SK-N-SH (cell line): ENCODE measurements at regions not wholly inside any gene's neighbourhood (a gene's known extent, or its start where the extent isn't known, plus 50 kb on each side); places are given as distances from the start of the nearest gene placed in this dataset.

ENCODE experiments used
- CTCF ChIA-PET: fragments of 300-600, 350-600 bp; formaldehyde crosslinking; extraction: SDS; loops from one replicate; lab custom pipeline; 2021; lab: Yijun Ruan, JAX
- POLR2A ChIA-PET: fragments of 350-600 bp; sonication (Branson Sonifier 250); formaldehyde crosslinking; extraction: SDS; loops from one replicate; lab custom pipeline; 2020; ENCODE audit warnings: antibody characterized with exemption, inconsistent platforms; lab: Yijun Ruan, JAX
- DNase-seq: peaks from one replicate; pipeline ENCODE4 v3.0.0; 2012
- H2AFZ ChIP-seq: fragments of 200-600 bp; sonication (generic); 2 replicates; pipeline ENCODE4 v1.8.1; 2016; ENCODE audit warnings: antibody characterized with exemption, mild to moderate bottlenecking, low read depth
- H3F3A ChIP-seq: fragments of 200-600 bp; sonication (generic); replicated peaks from 2 replicates; pipeline ENCODE3; 2016; ENCODE audit warnings: antibody characterized with exemption, mild to moderate bottlenecking; ENCODE audit not compliant: insufficient read depth
- H3K27ac ChIP-seq, 2 experiments: fragments of 200-500 bp in 1 of 2; fragments of 200-600 bp in 1 of 2; sonication (Bioruptor generic) in 1 of 2; sonication (generic), shearing (Covaris generic) in 1 of 2; 2 replicates each; pipeline versions ENCODE4 v1.5.1 to v1.6.1; 2014 to 2016; ENCODE audit warnings: low read depth in 2 of 2, inconsistent platforms in 1 of 2, low read length in 1 of 2, mild to moderate bottlenecking in 1 of 2, mixed read lengths in 1 of 2
- H3K27me3 ChIP-seq: fragments of 200-600 bp; sonication (generic), shearing (Covaris generic); 2 replicates; pipeline ENCODE4 v1.6.1; 2016; ENCODE audit warnings: mixed run types; ENCODE audit not compliant: insufficient read depth
- H3K36me3 ChIP-seq, 2 experiments: fragments of 200-500 bp in 1 of 2; fragments of 200-600 bp in 1 of 2; sonication (Bioruptor generic) in 1 of 2; sonication (generic) in 1 of 2; replicated peaks in 1 of 2; 2 replicates each; pipeline versions ENCODE3 to v1.5.1; 2014 to 2016; ENCODE audit warnings: low read length in 1 of 2, mild to moderate bottlenecking in 1 of 2; ENCODE audit not compliant: insufficient read depth in 2 of 2, control insufficient read depth in 1 of 2
- H3K4me1 ChIP-seq, 2 experiments: fragments of 200-500 bp in 1 of 2; fragments of 200-600 bp in 1 of 2; sonication (Bioruptor generic) in 1 of 2; sonication (generic), shearing (Covaris generic) in 1 of 2; 2 replicates each; pipeline versions ENCODE4 v1.5.1 to v1.6.1; 2014 to 2016; ENCODE audit warnings: low read depth in 1 of 2, low read length in 1 of 2, mixed run types in 1 of 2; ENCODE audit not compliant: insufficient read depth in 2 of 2, control insufficient read depth in 1 of 2
- H3K4me2 ChIP-seq: fragments of 200-600 bp; sonication (generic), shearing (Covaris generic); 2 replicates; pipeline ENCODE4 v1.6.1; 2017; ENCODE audit warnings: mixed run types
- H3K4me3 ChIP-seq, 2 experiments: fragments of 200-500 bp in 1 of 2; fragments of 200-600 bp in 1 of 2; sonication (Bioruptor generic) in 1 of 2; sonication (generic), shearing (Covaris generic) in 1 of 2; 2 replicates each; pipeline versions ENCODE4 v1.5.1 to v1.8.1; 2014 to 2016; ENCODE audit warnings: low read depth in 2 of 2, inconsistent platforms in 1 of 2, low read length in 1 of 2, mild to moderate bottlenecking in 1 of 2, mixed read lengths in 1 of 2, moderate library complexity in 1 of 2
- H3K79me2 ChIP-seq: fragments of 200-600 bp; sonication (generic); 2 replicates; pipeline ENCODE4 v1.8.1; 2017; ENCODE audit warnings: mild to moderate bottlenecking; ENCODE audit not compliant: insufficient read depth
- H3K9ac ChIP-seq: fragments of 200-600 bp; sonication (generic); 2 replicates; pipeline ENCODE4 v1.6.1; 2017; ENCODE audit warnings: mixed run types
- H3K9me2 ChIP-seq: fragments of 200-600 bp; sonication (generic); 2 replicates; pipeline ENCODE4 v1.6.1; 2017; ENCODE audit warnings: mixed run types
- H3K9me3 ChIP-seq: fragments of 200-600 bp; sonication (generic); 2 replicates; pipeline ENCODE4 v1.6.1; 2017; ENCODE audit warnings: mixed run types, mild to moderate bottlenecking, moderate library complexity
- H4K20me1 ChIP-seq: fragments of 200-600 bp; sonication (generic); 2 replicates; pipeline ENCODE4 v1.6.1; 2017; ENCODE audit warnings: mild to moderate bottlenecking, mixed run types; ENCODE audit not compliant: insufficient read depth
- CHD2 ChIP-seq: fragments of 150-350 bp; IDR thresholded peaks from 2 replicates; pipeline ENCODE4 v1.6.1; 2018; ENCODE audit warnings: low read length; ENCODE audit not compliant: partially characterized antibody
- EP300 ChIP-seq, 2 experiments: IDR thresholded peaks; 2 replicates each; pipeline versions ENCODE4 v1.4.0 to v1.6.1; 2012; ENCODE audit warnings: borderline replicate concordance in 1 of 2, low read depth in 1 of 2, low read length in 1 of 2
- EZH2phosphoT487 ChIP-seq: fragments of 200-600 bp; sonication (generic); IDR thresholded peaks from 2 replicates; pipeline ENCODE4 v1.6.1; 2017; ENCODE audit warnings: low read depth, mixed run types, mild to moderate bottlenecking, antibody characterized with exemption, moderate library complexity, borderline replicate concordance
- FOSL2 ChIP-seq: IDR thresholded peaks from 2 replicates; pipeline ENCODE4 v1.4.0; 2012; ENCODE audit warnings: low read depth, mild to moderate bottlenecking, moderate library complexity, borderline replicate concordance
- GABPA ChIP-seq: IDR thresholded peaks from 2 replicates; pipeline ENCODE4 v1.4.0; 2012; ENCODE audit warnings: low read depth, mild to moderate bottlenecking
- GATA2 ChIP-seq: sonication (generic); formaldehyde crosslinking; IDR thresholded peaks from 2 replicates; pipeline ENCODE4 v1.5.0; 2020; ENCODE audit warnings: mild to moderate bottlenecking, missing genetic modification reagents
- IRF3 ChIP-seq: fragments of 150-350 bp; IDR thresholded peaks from 2 replicates; pipeline ENCODE4 v1.6.1; 2016; ENCODE audit warnings: mild to moderate bottlenecking, low read depth, low read length
- JUND ChIP-seq: IDR thresholded peaks from 2 replicates; pipeline ENCODE4 v1.4.0; 2012
- MAX ChIP-seq: IDR thresholded peaks from 2 replicates; pipeline ENCODE4 v1.4.0; 2012; ENCODE audit warnings: low read depth
- NFIC ChIP-seq: IDR thresholded peaks from 2 replicates; pipeline ENCODE4 v1.4.0; 2012; ENCODE audit warnings: borderline replicate concordance
- NRF1 ChIP-seq: IDR thresholded peaks from 2 replicates; pipeline ENCODE4 v1.6.1; 2012; ENCODE audit warnings: low read depth, mild to moderate bottlenecking, low read length
- PBX3 ChIP-seq: IDR thresholded peaks from 2 replicates; pipeline ENCODE4; 2012
- POLR2AphosphoS5 ChIP-seq: IDR thresholded peaks from 2 replicates; pipeline ENCODE4 v1.6.1; 2012; ENCODE audit warnings: low read depth, low read length
- RAD21 ChIP-seq: IDR thresholded peaks from 2 replicates; pipeline ENCODE4 v1.6.1; 2012; ENCODE audit warnings: mild to moderate bottlenecking, low read length
- RCOR1 ChIP-seq: fragments of 150-350 bp; IDR thresholded peaks from 2 replicates; pipeline ENCODE4 v1.6.1; 2017; ENCODE audit warnings: antibody characterized with exemption, low read length
- RFX5 ChIP-seq: IDR thresholded peaks from 2 replicates; pipeline ENCODE4 v1.6.1; 2012; ENCODE audit warnings: mild to moderate bottlenecking, improper control_type of control experiment, low read length
- RXRA ChIP-seq: IDR thresholded peaks from 2 replicates; pipeline ENCODE4 v1.4.0; 2012; ENCODE audit warnings: low read depth, mild to moderate bottlenecking, borderline replicate concordance
- SIN3A ChIP-seq: IDR thresholded peaks from 2 replicates; pipeline ENCODE4 v1.6.1; 2012; ENCODE audit warnings: low read depth, mild to moderate bottlenecking, low read length, moderate library complexity, borderline replicate concordance
- TAF1 ChIP-seq: IDR thresholded peaks from 2 replicates; pipeline ENCODE4 v1.6.1; 2012; ENCODE audit warnings: low read depth, mild to moderate bottlenecking, low read length, moderate library complexity, borderline replicate concordance
- TCF12 ChIP-seq: IDR thresholded peaks from 2 replicates; pipeline ENCODE4 v1.4.0; 2012
- TEAD4 ChIP-seq: IDR thresholded peaks from 2 replicates; pipeline ENCODE4 v1.4.0; 2012; ENCODE audit warnings: mild to moderate bottlenecking, borderline replicate concordance; ENCODE audit not compliant: insufficient read depth
- USF1 ChIP-seq: IDR thresholded peaks from 2 replicates; pipeline ENCODE4 v1.4.0; 2012; ENCODE audit warnings: low read depth, borderline replicate concordance
- YY1 ChIP-seq: IDR thresholded peaks from 2 replicates; pipeline ENCODE4 v1.4.0; 2012; ENCODE audit warnings: low read depth, mild to moderate bottlenecking
- WGBS: methylation state at CpG from one replicate; pipeline ENCODE4 v1.1.6; 2017; ENCODE audit warnings: low lambda C conversion rate; 5-methylcytosine and 5-hydroxymethylcytosine counted together

GRCh38 chr4:60891947-60892346 is 308.2 kb upstream of the ADGRL3 start:
- no peaks in the 10 kb centered on the region for H3K79me2 ChIP-seq
- H3K9ac ChIP-seq = no peak overlapping the region
- no peaks in the 10 kb centered on the region for H3K9me3 ChIP-seq
- no peaks in the 10 kb centered on the region for H3K27me3 ChIP-seq
- ChIA-PET CTCF (no interaction called here), POLR2A (no interaction called here)
- H3K9me2 ChIP-seq = no peaks in the 10 kb centered on the region
- H2AFZ ChIP-seq = no peak overlapping the region
- no peak for DNase-seq
- no peak overlapping the region for H3K27ac ChIP-seq
- no peak overlapping the region for H3K4me3 ChIP-seq
- no peaks in the 10 kb centered on the region for H3K36me3 ChIP-seq
- H3F3A ChIP-seq = no peaks in the 10 kb centered on the region
- no peaks in the 10 kb centered on the region for H4K20me1 ChIP-seq
- no peaks in the 10 kb centered on the region for H3K4me1 ChIP-seq
- TF ChIP-seq TAF1 = no peak
- no peak for TF ChIP-seq SIN3A
- no peak for TF ChIP-seq FOSL2
- TF ChIP-seq NRF1 = no peak
- no peak for TF ChIP-seq RFX5
- TF ChIP-seq NFIC = no peak
- no peak for TF ChIP-seq EZH2phosphoT487
- TF ChIP-seq POLR2AphosphoS5 = no peak
- TF ChIP-seq RCOR1 = no peak
- TF ChIP-seq USF1 = no peak
- no peak for TF ChIP-seq YY1
- TF ChIP-seq GABPA = no peak
- no peak for TF ChIP-seq PBX3
- TF ChIP-seq TEAD4 = no peak
- TF ChIP-seq RXRA = no peak
- TF ChIP-seq MAX = no peak
- TF ChIP-seq JUND = no peak
- TF ChIP-seq GATA2 (CRISPR knock-in tag) = no peak
- TF ChIP-seq, all 33 proteins: peak for 0
- no peak overlapping the region for H3K4me2 ChIP-seq

- no peaks in the 10 kb centered on the region for H3K9me2 ChIP-seq
- WGBS = 24% methylated on average over 3 of the region's 3 CpGs
- H3K79me2 ChIP-seq = no peaks in the 10 kb centered on the region
- H2AFZ ChIP-seq = no peak overlapping the region
- no peak overlapping the region for H3K27ac ChIP-seq
- H4K20me1 ChIP-seq = no peaks in the 10 kb centered on the region
- no peak overlapping the region for H3K9ac ChIP-seq
- POLR2A ChIA-PET = no interaction called here
- H3K4me1 ChIP-seq = no peaks in the 10 kb centered on the region
- no peaks in the 10 kb centered on the region for H3F3A ChIP-seq
- no peaks in the 10 kb centered on the region for H3K9me3 ChIP-seq
- no peak overlapping the region for H3K4me3 ChIP-seq
- CTCF ChIA-PET = no interaction called here
- H3K4me2 ChIP-seq = no peak overlapping the region
- no peak for TF ChIP-seq RAD21
- TF ChIP-seq IRF3 = no peak
- TF ChIP-seq CHD2 = no peak
- no peak for TF ChIP-seq EZH2phosphoT487
- TF ChIP-seq TCF12 = no peak
- no peak for TF ChIP-seq EP300 (IDR thresholded peaks at IDR 0.05; ENCODE audit: borderline replicate concordance in 1 of 2, low read depth in 1 of 2, low read length in 1 of 2)
- no peak for TF ChIP-seq USF1
- TF ChIP-seq TAF1 = no peak
- no peak for TF ChIP-seq GATA2 (CRISPR knock-in tag)
- TF ChIP-seq RFX5 = no peak
- DNase-seq = no peak
- no peaks in the 10 kb centered on the region for H3K27me3 ChIP-seq
- no peaks in the 10 kb centered on the region for H3K36me3 ChIP-seq
Observed at GRCh38 chr4:60897415-60897814, 302.7 kb upstream of the ADGRL3 start.
